HCT116 (cell line): ENCODE measurements at regions not wholly inside any gene's neighbourhood (a gene's known extent, or its start where the extent isn't known, plus 50 kb on each side); places are given as distances from the start of the nearest gene placed in this dataset.

Experiments
- ATAC-seq: fragments of 200-7000 bp; cut with Tn5 transposase; 2 replicates; pipeline ENCODE4 v1.9.1; 2020; ENCODE audit warnings: mild to moderate bottlenecking, moderate library complexity
- BruUV-seq: library from RNA; stranded (reverse); fragments of 400-500 nt; replicated peaks from 2 replicates; lab custom pipeline; 2021; lab: Mats Ljungman, UMichigan
- CTCF ChIA-PET: fragments of 300-600 bp; sonication (Branson Sonifier 250); formaldehyde crosslinking; loops from one replicate; lab custom pipeline; 2021; ENCODE audit warnings: antibody characterized with exemption; lab: Charles Lee
- POLR2A ChIA-PET: fragments of 300-600, 350-600 bp; sonication (Branson Sonifier 250); formaldehyde crosslinking; loops from one replicate; lab custom pipeline; 2021; ENCODE audit warnings: antibody characterized with exemption; lab: Charles Lee
- RAD21 ChIA-PET, 2 experiments: fragments of 300-600 bp; sonication (Branson Sonifier 250); formaldehyde crosslinking; loops; one replicate each; lab custom pipeline; 2023; ENCODE audit warnings: low total read pairs in 2 of 2; ENCODE audit not compliant: uncharacterized antibody in 2 of 2, unreplicated experiment in 2 of 2, low non-redundant PET in 1 of 2; lab: Charles Lee
- DNase-seq: peaks from one replicate; pipeline ENCODE4 v3.0.0-alpha.2; 2010; ENCODE audit warnings: low read depth, low spot score
- H2AFZ ChIP-seq: fragments of 200-600 bp; shearing (Covaris generic), sonication (generic); 2 replicates; pipeline ENCODE4 v1.6.1; 2017; ENCODE audit warnings: low read depth, mixed run types, mixed read lengths, antibody characterized with exemption, low read length; ENCODE audit not compliant: poor library complexity, severe bottlenecking
- H3K27ac ChIP-seq: 2 replicates; pipeline ENCODE4 v1.5.1; 2012; ENCODE audit warnings: low read depth, low read length
- H3K27me3 ChIP-seq: fragments of 200-600 bp; sonication (generic); 2 replicates; pipeline ENCODE4 v1.6.1; 2016; ENCODE audit warnings: mixed run types, low read length, mixed read lengths; ENCODE audit not compliant: insufficient read depth
- H3K36me3 ChIP-seq, 2 experiments: fragments of 200-500 bp in 1 of 2; fragments of 200-600 bp in 1 of 2; sonication (Bioruptor generic) in 1 of 2; sonication (generic) in 1 of 2; 2 replicates each; pipeline versions ENCODE4 v1.5.1 to v1.6.1; 2014 to 2016; ENCODE audit warnings: low read length in 2 of 2, inconsistent platforms in 1 of 2, mixed read lengths in 1 of 2, mixed run types in 1 of 2; ENCODE audit not compliant: insufficient read depth in 2 of 2, control insufficient read depth in 1 of 2
- H3K4me1 ChIP-seq, 2 experiments: fragments of 200-600 bp in 1 of 2; sonication (generic) in 1 of 2; 2 replicates each; pipeline versions ENCODE4 v1.5.1 to v1.6.1; 2012 to 2017; ENCODE audit warnings: low read length in 2 of 2, inconsistent platforms in 1 of 2, mild to moderate bottlenecking in 1 of 2, mixed read lengths in 1 of 2, mixed run types in 1 of 2, moderate library complexity in 1 of 2; ENCODE audit not compliant: insufficient read depth in 2 of 2, control insufficient read depth in 1 of 2
- H3K4me2 ChIP-seq: fragments of 200-600 bp; sonication (generic); 2 replicates; pipeline ENCODE4 v1.6.1; 2017; ENCODE audit warnings: mixed run types, low read length, mixed read lengths
- H3K4me3 ChIP-seq, 2 experiments: fragments of 200-600 bp in 1 of 2; sonication (generic) in 1 of 2; replicated peaks in 1 of 2; 2 replicates each; pipeline ENCODE4 v1.5.1; 2011 to 2016; ENCODE audit warnings: low read length in 2 of 2, control low read depth in 1 of 2, low read depth in 1 of 2, mild to moderate bottlenecking in 1 of 2, mixed read lengths in 1 of 2, mixed run types in 1 of 2
- H3K79me2 ChIP-seq: fragments of 200-600 bp; sonication (generic); 2 replicates; pipeline ENCODE4 v1.6.1; 2017; ENCODE audit warnings: mild to moderate bottlenecking, mixed run types, low read length, moderate library complexity, mixed read lengths; ENCODE audit not compliant: insufficient read depth
- H3K9ac ChIP-seq: fragments of 200-600 bp; sonication (generic); 2 replicates; pipeline ENCODE4 v1.6.1; 2016; ENCODE audit warnings: low read length, mixed read lengths
- H3K9me2 ChIP-seq: fragments of 200-600 bp; sonication (generic), shearing (Covaris generic); 2 replicates; pipeline ENCODE4 v1.6.1; 2017; ENCODE audit warnings: mixed run types, mild to moderate bottlenecking, moderate library complexity; ENCODE audit not compliant: insufficient read depth
- H3K9me3 ChIP-seq, 2 experiments: fragments of 200-500 bp in 1 of 2; fragments of 200-600 bp in 1 of 2; sonication (Bioruptor generic) in 1 of 2; sonication (generic) in 1 of 2; 2 replicates each; pipeline ENCODE4 v1.6.1; 2014 to 2017; ENCODE audit warnings: low read length in 2 of 2, mixed read lengths in 2 of 2, inconsistent platforms in 1 of 2, low read depth in 1 of 2, mild to moderate bottlenecking in 1 of 2, mixed run types in 1 of 2, moderate library complexity in 1 of 2; ENCODE audit not compliant: control insufficient read depth in 1 of 2, insufficient read depth in 1 of 2
- H4K20me1 ChIP-seq: fragments of 200-600 bp; sonication (generic), shearing (Covaris generic); 2 replicates; pipeline ENCODE4 v1.6.1; 2017; ENCODE audit warnings: mixed run types, mild to moderate bottlenecking, moderate library complexity; ENCODE audit not compliant: insufficient read depth
- CEBPB ChIP-seq: IDR thresholded peaks from 2 replicates; pipeline ENCODE4 v1.6.1; 2012; ENCODE audit warnings: low read depth
- EGR1 ChIP-seq: IDR thresholded peaks from 2 replicates; pipeline ENCODE4 v1.6.1; 2012; ENCODE audit warnings: low read depth
- ELF1 ChIP-seq: IDR thresholded peaks from 2 replicates; pipeline ENCODE4 v1.6.1; 2012; ENCODE audit warnings: low read depth, borderline replicate concordance
- FOSL1 ChIP-seq: IDR thresholded peaks from 2 replicates; pipeline ENCODE4 v1.6.1; 2012; ENCODE audit warnings: low read depth
- JUND ChIP-seq: IDR thresholded peaks from 2 replicates; pipeline ENCODE4 v1.6.1; 2012
- RAD21 ChIP-seq: IDR thresholded peaks from 2 replicates; pipeline ENCODE4 v1.6.1; 2012; ENCODE audit warnings: low read depth, mild to moderate bottlenecking
- TCF7L2 ChIP-seq: IDR thresholded peaks from 2 replicates; pipeline ENCODE4 v1.7.0; 2011; ENCODE audit warnings: borderline replicate concordance, inconsistent platforms; ENCODE audit not compliant: insufficient read depth, insufficient read length; ENCODE audit errors: extremely low read depth
- intact Hi-C: fragments of 100-400 bp; cut with micrococcal nuclease; formaldehyde crosslinking; loops from 2 replicates; pipeline ENCODE4 v1.10.0; 2022
- TF ChIP-seq, protein P1 (sequence below), 3 experiments: fragments of 200-600 bp in 1 of 3; sonication (generic) in 1 of 3; IDR thresholded peaks in 2 of 3; conservative IDR thresholded peaks in 1 of 3; 2 replicates each; pipeline ENCODE4 v1.5.1; 2012 to 2017; ENCODE audit warnings: low read depth in 2 of 3, low read length in 2 of 3, antibody characterized with exemption in 1 of 3, borderline replicate concordance in 1 of 3, control low read depth in 1 of 3, mild to moderate bottlenecking in 1 of 3, mixed read lengths in 1 of 3, mixed run types in 1 of 3, moderate library complexity in 1 of 3; ENCODE audit not compliant: insufficient read depth in 1 of 3
- TF ChIP-seq, protein P2 (sequence below): IDR thresholded peaks from 2 replicates; pipeline ENCODE4 v1.6.1; 2012
- TF ChIP-seq, protein P3 (sequence below): IDR thresholded peaks from 2 replicates; pipeline ENCODE4 v1.6.1; 2012
- TF ChIP-seq, protein P4 (sequence below): IDR thresholded peaks from 2 replicates; pipeline ENCODE4 v1.6.1; 2011; ENCODE audit warnings: mild to moderate bottlenecking, low read length, moderate library complexity; ENCODE audit not compliant: insufficient replicate concordance; ENCODE audit errors: extremely low read depth

DNA sequence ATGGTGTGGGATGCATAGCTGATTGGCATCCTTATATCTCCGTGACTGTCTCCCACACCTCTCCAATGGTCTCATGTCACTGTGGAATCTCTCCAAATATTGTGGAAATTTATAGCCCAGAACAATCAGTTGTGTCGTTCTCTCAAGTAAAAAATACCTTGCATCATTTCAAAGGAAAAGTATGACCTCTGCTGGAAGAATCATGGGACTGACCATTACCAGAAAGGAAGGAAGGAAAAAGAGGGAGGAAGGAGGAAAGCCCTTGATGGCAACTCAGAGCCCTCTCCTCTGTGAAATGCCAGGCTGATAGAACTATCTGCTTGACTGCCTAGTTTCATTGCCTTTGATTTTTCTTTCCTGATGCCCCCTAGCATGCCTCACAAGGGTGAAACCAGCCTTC is 76.3 kb downstream of the FOXI2 start:
- ChIA-PET POLR2A (no interaction called here), RAD21 (no interaction called here), CTCF (interaction anchor here (1.7 to 3.3 kb wide), 2 partner anchors 98 to 321 kb away, joined by 6 to 29 read pairs; no protein-coding TSS in a partner anchor)
- no peaks in the 10 kb centered on the region for H3K9me3 ChIP-seq
- no peak overlapping the region for H2AFZ ChIP-seq
- peak; percentile 16 for DNase-seq
- H3K9me2 ChIP-seq = no peaks in the 10 kb centered on the region
- TF ChIP-seq TCF7L2 (no peak), RAD21 (peak; percentile 57)
- TF ChIP-seq, protein P1, sequence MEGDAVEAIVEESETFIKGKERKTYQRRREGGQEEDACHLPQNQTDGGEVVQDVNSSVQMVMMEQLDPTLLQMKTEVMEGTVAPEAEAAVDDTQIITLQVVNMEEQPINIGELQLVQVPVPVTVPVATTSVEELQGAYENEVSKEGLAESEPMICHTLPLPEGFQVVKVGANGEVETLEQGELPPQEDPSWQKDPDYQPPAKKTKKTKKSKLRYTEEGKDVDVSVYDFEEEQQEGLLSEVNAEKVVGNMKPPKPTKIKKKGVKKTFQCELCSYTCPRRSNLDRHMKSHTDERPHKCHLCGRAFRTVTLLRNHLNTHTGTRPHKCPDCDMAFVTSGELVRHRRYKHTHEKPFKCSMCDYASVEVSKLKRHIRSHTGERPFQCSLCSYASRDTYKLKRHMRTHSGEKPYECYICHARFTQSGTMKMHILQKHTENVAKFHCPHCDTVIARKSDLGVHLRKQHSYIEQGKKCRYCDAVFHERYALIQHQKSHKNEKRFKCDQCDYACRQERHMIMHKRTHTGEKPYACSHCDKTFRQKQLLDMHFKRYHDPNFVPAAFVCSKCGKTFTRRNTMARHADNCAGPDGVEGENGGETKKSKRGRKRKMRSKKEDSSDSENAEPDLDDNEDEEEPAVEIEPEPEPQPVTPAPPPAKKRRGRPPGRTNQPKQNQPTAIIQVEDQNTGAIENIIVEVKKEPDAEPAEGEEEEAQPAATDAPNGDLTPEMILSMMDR (IDR thresholded peaks at IDR 0.05 in 2 of 3, conservative IDR thresholded peaks at IDR 0.05 in 1 of 3; ENCODE audit: borderline replicate concordance in 1 of 3, insufficient read depth in 1 of 3, low read depth in 2 of 3, low read length in 2 of 3) = peak; percentile 35 to 46 (median 44); a peak in 4 of 6 replicates
- TF ChIP-seq, protein P2, sequence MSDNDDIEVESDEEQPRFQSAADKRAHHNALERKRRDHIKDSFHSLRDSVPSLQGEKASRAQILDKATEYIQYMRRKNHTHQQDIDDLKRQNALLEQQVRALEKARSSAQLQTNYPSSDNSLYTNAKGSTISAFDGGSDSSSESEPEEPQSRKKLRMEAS = no peak
- no peak overlapping the region for H3K4me3 ChIP-seq
- H3K27me3 ChIP-seq = peaks cover 48% of the 10 kb centered on the region
- BruUV-seq = no TSS peak
- H3K27ac ChIP-seq = no peak overlapping the region
- intact Hi-C loops = loop anchor here (1.0 kb wide), 2 partner anchors 98 to 249 kb away; no protein-coding TSS in a partner anchor
- H3K9ac ChIP-seq = no peak overlapping the region
- no peaks in the 10 kb centered on the region for H4K20me1 ChIP-seq
- peak; percentile 64; the same call in 1 of the 2 replicates for ATAC-seq
- no peaks in the 10 kb centered on the region for H3K79me2 ChIP-seq
- H3K4me1 ChIP-seq = no peaks in the 10 kb centered on the region
- no peak overlapping the region for H3K4me2 ChIP-seq
- H3K36me3 ChIP-seq = no peaks in the 10 kb centered on the region

DNA sequence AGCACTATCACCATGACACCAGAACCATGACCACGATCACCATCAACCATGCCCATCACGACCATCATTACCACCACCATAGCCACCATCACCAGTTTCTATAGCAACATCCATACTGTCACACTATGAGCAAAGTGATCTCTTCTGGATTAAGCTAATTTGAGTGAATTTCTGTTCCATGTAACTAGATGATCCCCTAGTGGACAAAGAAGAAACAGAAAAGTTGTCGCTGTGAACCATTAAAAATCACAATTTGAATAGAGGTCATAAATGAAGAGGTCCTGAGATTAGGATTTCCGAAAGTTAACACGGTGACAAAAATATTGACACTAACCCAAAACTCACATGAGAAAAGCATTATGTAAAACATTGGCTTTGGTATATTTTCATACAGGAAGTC is 77.6 kb downstream of the CLRN3 start:
- peaks cover 44% of the 10 kb centered on the region for H3K27me3 ChIP-seq
- no peak overlapping the region for H3K4me3 ChIP-seq
- no peaks in the 10 kb centered on the region for H3K9me2 ChIP-seq
- DNase-seq (no peak), ATAC-seq (peak; percentile 52; the same call in 1 of the 2 replicates)
- no peak overlapping the region for H3K4me2 ChIP-seq
- no peaks in the 10 kb centered on the region for H3K4me1 ChIP-seq
- BruUV-seq = no TSS peak
- TF ChIP-seq, protein P3, sequence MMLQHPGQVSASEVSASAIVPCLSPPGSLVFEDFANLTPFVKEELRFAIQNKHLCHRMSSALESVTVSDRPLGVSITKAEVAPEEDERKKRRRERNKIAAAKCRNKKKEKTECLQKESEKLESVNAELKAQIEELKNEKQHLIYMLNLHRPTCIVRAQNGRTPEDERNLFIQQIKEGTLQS = no peak
- peak; percentile 51 for TF ChIP-seq RAD21
- TF ChIP-seq TCF7L2 = no peak
- TF ChIP-seq, protein P4, sequence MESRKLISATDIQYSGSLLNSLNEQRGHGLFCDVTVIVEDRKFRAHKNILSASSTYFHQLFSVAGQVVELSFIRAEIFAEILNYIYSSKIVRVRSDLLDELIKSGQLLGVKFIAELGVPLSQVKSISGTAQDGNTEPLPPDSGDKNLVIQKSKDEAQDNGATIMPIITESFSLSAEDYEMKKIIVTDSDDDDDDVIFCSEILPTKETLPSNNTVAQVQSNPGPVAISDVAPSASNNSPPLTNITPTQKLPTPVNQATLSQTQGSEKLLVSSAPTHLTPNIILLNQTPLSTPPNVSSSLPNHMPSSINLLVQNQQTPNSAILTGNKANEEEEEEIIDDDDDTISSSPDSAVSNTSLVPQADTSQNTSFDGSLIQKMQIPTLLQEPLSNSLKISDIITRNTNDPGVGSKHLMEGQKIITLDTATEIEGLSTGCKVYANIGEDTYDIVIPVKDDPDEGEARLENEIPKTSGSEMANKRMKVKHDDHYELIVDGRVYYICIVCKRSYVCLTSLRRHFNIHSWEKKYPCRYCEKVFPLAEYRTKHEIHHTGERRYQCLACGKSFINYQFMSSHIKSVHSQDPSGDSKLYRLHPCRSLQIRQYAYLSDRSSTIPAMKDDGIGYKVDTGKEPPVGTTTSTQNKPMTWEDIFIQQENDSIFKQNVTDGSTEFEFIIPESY = no peak
- no peak for TF ChIP-seq FOSL1
- TF ChIP-seq EGR1 = no peak
- no peak for TF ChIP-seq CEBPB
- no peak for TF ChIP-seq JUND
- TF ChIP-seq, protein P1 (IDR thresholded peaks at IDR 0.05 in 2 of 3, conservative IDR thresholded peaks at IDR 0.05 in 1 of 3; ENCODE audit: borderline replicate concordance in 1 of 3, insufficient read depth in 1 of 3, low read depth in 2 of 3, low read length in 2 of 3) = peak; percentile 31 to 66 (median 41); a peak in 4 of 6 replicates
- TF ChIP-seq ELF1 = no peak
- H3K79me2 ChIP-seq = no peaks in the 10 kb centered on the region
- H2AFZ ChIP-seq = no peak overlapping the region
- H3K36me3 ChIP-seq = no peaks in the 10 kb centered on the region
- ChIA-PET RAD21 (no interaction called here), CTCF (interaction anchor here (1.5 to 3.3 kb wide), 2 partner anchors 39 to 99 kb away, joined by 5 to 29 read pairs; no protein-coding TSS in a partner anchor), POLR2A (no interaction called here)
- H3K27ac ChIP-seq = no peak overlapping the region
- intact Hi-C loops = no loop called here
- H3K9ac ChIP-seq = no peak overlapping the region
- no peaks in the 10 kb centered on the region for H4K20me1 ChIP-seq
- no peaks in the 10 kb centered on the region for H3K9me3 ChIP-seq
